GM18951 (cell line): ENCODE measurements at regions not wholly inside any gene's neighbourhood (a gene's known extent, or its start where the extent isn't known, plus 50 kb on each side); places are given as distances from the start of the nearest gene placed in this dataset.

Experiments
- POLR2A ChIP-seq: IDR thresholded peaks from 4 replicates; pipeline ENCODE4 v1.6.1; 2011; ENCODE audit warnings: mild to moderate bottlenecking; ENCODE audit not compliant: insufficient read length, insufficient read depth; ENCODE audit errors: extremely low read depth
- in situ Hi-C: fragments of 300-500 bp; cut with MboI; formaldehyde crosslinking; loops from one replicate; pipeline ENCODE4 v1.12.0; 2022; ENCODE audit warnings: low sequenced_read_pairs, mixed read lengths, inconsistent platforms; ENCODE audit not compliant: unreplicated experiment

DNA sequence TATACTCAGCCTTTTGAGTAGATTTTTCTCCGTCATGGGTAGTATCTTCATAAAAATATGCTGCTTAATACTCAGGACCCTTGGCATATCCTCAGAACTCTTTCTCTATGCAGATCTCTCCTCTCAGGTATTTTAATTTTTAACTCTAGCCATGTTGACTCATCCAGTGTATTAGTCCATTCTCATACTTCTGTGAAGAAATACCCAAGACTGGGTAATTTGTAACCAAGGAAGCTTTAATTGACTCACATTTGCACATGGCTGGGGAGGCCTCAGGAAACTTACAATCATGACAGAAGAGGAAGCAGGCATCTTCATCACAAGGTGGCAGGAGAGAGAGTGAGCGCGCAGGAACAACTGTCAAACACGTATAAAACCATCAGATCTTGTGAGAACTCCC lies 129.3 kb upstream of the CD96 start:
- in situ Hi-C loops = no loop called here
- no peak for TF ChIP-seq POLR2A

- in situ Hi-C loops = no loop called here
- TF ChIP-seq POLR2A = no peak
Measured at GRCh38 chr3:111414531-111414930, 127.5 kb upstream of the CD96 start.

DNA sequence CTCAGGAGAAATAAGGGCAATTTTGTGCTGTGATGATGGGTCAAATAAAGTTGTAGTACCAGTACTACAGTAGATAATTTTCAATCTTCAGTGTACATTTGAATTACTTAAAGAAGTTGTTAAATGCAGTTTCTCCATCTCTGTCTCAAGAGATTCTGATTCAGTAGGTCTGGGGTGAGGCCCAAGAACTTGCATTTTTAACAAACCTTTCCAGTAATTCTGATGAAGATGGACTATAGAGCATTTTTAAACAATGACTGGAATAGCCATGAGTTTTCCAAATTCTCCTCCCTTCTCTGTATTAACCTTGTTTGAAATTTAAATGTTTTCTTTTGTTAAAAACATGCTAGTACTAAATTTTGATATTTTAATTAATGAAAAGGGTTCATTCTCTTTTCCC lies 127.0 kb upstream of the CD96 start:
- in situ Hi-C loops = no loop called here
- TF ChIP-seq POLR2A = no peak

DNA sequence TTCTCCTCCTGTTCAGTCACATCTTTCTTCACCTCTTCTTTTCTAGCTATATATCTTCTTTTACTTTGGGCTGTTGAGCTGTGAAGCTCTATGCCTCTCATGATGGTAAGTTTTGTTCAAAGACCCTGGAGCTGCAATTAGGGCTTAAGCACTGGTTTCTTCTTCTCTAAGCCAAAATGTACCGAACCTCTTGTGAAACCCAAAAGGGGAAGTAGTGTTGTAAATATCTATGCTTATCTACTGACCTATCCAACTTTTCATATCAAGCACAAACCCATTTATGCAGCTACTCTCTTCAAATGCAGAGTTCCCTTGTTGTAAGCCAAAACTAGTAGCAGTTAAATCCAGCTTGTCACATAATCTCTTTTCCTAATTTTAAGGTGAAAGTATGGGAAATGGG lies 123.6 kb upstream of the CD96 start:
- no peak for TF ChIP-seq POLR2A
- in situ Hi-C loops = no loop called here

DNA sequence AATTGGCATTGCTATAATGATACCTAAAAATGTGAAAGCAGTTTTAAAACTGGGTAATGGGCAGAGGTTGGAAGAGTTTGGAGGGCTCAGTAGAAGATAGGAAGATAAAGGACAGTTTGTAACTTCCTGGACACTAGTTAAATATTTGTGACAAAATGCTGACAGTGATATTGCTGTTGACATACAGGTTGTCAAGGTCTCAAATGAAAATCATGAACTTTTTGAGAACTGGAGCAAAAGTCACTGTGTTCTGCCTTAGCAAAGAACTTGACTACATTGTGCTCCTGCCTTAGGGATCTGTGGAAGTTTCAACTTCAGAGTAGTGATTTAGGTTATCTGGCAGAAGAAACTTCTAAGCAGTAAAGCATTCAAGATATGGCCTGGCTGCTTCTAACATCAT lies 113.7 kb upstream of the CD96 start:
- no peak for TF ChIP-seq POLR2A
- in situ Hi-C loops = no loop called here

- TF ChIP-seq POLR2A = no peak
Measured at GRCh38 chr3:111434941-111435622, 106.9 kb upstream of the CD96 start.

DNA sequence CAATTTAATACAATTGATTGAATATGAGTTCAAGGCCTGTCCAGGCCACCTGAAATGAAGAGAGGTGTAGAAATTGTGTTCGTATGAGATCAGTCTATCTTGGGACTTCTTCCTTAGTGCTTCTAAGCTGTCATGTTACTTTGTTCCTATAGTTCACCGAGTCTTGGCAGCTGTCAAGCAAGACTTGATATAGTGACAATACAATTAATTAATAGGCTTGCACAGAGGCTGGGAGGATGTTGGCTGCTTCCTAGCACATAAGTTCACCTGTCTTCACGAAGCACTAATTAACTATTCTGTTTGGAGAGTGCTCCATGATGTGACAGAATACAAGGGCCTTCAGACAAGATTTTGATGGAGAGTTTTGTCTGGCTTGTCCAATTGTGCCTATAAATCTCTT lies 103.7 kb upstream of the CD96 start:
- TF ChIP-seq POLR2A = no peak
- in situ Hi-C loops = no loop called here

More at GRCh38 chr3:111434941-111435622, 106.9 kb upstream of the CD96 start:
- in situ Hi-C loops = no loop called here

DNA sequence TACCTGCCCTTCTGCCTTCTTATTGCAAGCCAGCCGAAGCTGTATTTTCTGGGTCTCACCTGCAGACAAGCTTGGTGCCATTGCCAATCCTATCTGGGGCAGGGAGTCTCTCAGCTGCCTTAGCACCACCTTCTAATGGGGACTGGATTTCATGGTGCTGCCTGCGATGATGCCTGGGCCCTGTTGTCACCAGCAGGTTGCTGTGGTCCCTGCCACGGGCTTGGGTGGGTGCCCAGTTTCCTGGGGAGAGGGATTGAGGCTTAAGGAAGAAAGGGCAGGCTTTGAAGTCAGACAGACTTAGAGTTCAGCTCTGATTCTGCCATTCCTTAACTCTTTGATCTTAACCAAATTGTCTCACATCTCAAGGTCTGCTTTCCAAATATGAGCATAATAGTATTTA lies 87.4 kb upstream of the CD96 start:
- no peak for TF ChIP-seq POLR2A
- in situ Hi-C loops = no loop called here

DNA sequence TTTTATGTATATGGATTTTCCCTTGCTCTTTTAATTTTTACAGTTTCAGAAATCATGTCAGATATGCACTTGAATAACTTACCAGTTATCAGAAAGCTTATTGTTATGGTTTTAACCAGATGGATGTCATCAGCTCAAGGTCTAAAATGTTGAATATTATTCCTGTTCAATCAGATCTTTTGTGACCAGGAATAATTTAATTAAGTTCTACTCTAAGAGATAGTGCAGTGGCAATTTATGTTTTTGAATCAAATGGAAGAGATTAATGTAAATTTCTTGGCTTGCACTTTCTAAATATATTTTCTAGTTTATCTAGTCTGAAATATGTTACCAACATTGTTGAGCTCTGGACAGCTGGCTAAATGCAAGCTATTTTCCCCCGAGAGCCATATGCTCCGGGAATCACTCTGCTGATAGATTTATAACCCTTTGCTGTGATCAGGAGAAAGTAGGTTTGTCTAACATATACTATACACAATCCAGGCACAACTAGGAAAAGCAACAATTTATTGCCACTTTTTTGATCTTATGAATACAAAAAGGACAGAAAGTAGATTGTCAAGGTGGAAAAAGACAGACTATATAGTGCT lies 76.8 kb upstream of the CD96 start:
- no peak for TF ChIP-seq POLR2A
- in situ Hi-C loops = no loop called here

DNA sequence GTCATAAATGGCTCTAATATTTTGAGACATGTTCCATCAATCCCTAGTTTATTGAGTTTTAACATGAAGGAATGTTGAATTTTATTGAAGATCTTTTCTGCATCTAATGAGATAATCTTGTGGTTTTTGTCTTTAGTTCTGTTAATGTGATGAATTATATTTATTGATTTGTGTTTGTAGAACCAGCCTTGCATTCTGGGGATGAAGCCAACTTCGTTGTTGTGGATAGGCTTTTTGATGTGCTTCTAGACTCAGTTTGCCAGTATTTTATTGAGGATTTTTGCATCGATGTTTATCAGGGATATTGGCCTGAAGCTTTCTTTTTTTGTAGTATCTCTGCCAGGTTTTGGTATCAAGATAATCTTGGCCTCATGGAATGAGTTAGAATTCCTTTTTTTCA lies 72.0 kb upstream of the CD96 start:
- no peak for TF ChIP-seq POLR2A
- in situ Hi-C loops = no loop called here

DNA sequence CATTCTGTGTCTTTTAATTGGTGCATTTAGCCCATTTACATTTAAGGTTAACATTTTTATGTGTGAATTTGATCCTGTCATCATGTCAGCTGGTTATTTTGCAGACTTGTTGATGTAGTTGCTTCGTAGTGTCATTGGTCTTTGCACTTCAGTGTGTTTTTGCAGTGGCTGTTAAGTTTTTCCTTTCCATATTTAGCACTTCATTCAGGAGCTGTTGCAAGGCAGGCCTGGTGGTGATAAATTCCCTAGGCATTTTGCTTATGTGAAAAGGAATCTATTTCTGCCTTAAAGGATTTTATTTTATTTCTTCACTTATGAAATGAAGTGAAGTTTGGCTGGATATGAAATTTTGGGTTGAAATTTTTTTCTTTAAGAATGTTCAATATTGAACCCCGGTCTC lies 70.2 kb upstream of the CD96 start:
- TF ChIP-seq POLR2A = no peak
- in situ Hi-C loops = no loop called here

GRCh38 chr3:111472556-111472955 lies 69.4 kb upstream of the CD96 start:
- no peak for TF ChIP-seq POLR2A
- in situ Hi-C loops = no loop called here

- in situ Hi-C loops = no loop called here
- TF ChIP-seq POLR2A = no peak
Measured at GRCh38 chr3:111473550-111473949, 68.4 kb upstream of the CD96 start.

DNA sequence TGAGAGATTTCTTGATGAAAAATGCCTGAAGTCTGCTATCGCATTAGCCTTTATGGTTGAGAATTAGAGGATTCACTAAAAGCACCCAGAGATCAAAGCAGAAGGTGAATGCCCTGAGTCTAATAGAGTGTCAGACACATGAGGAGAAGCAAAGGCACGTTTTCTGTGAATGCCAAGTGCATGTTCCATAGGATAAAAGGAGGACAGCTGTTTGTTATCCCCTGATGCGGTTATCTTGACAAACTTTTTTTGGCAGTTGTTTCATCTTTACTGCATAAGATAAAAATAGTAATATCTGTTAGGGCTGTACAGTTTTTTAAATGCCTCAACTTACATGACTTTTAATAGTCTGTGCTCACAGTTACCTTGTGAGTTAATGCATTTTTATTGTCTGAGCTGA lies 65.3 kb upstream of the CD96 start:
- no peak for TF ChIP-seq POLR2A
- in situ Hi-C loops = no loop called here
